ENCODE measurements at regions not wholly inside any gene's neighbourhood (a gene's known extent, or its start where the extent isn't known, plus 50 kb on each side); places are given as distances from the start of the nearest gene placed in this dataset.

GRCh38 chrY:15162211-15162610, 637.9 kb downstream of the NLGN4Y start:
- H3K27ac Mint-ChIP-seq: no peak overlapping the region
- no peaks in the 10 kb centered on the region for H3K27me3 Mint-ChIP-seq
- no peak for ATAC-seq
- no peaks in the 10 kb centered on the region for H3K4me1 Mint-ChIP-seq
- no peaks in the 10 kb centered on the region for H3K9me3 Mint-ChIP-seq
- H3K36me3 Mint-ChIP-seq (ENCODE audit: low read depth): no peaks in the 10 kb centered on the region
- no peak overlapping the region for H3K4me3 Mint-ChIP-seq
- no peak for DNase-seq

GRCh38 chrY:15179890-15180289, 655.6 kb downstream of the NLGN4Y start:
- H3K4me3 Mint-ChIP-seq: no peak overlapping the region
- H3K4me1 Mint-ChIP-seq: no peaks in the 10 kb centered on the region
- DNase-seq (no peak), ATAC-seq (no peak)
- H3K27ac Mint-ChIP-seq: no peak overlapping the region
- H3K36me3 Mint-ChIP-seq (ENCODE audit: low read depth): no peaks in the 10 kb centered on the region
- no peaks in the 10 kb centered on the region for H3K9me3 Mint-ChIP-seq
- H3K27me3 Mint-ChIP-seq: no peaks in the 10 kb centered on the region

GRCh38 chrY:15229056-15229455, 704.7 kb downstream of the NLGN4Y start:
- ATAC-seq: no peak
- no peak for DNase-seq
- no peaks in the 10 kb centered on the region for H3K4me1 Mint-ChIP-seq
- no peak overlapping the region for H3K27ac Mint-ChIP-seq
- no peak overlapping the region for H3K4me3 Mint-ChIP-seq
- H3K9me3 Mint-ChIP-seq: peaks cover 9% of the 10 kb centered on the region
- no peaks in the 10 kb centered on the region for H3K36me3 Mint-ChIP-seq (ENCODE audit: low read depth)
- H3K27me3 Mint-ChIP-seq: peaks cover 1% of the 10 kb centered on the region

GRCh38 chrY:15239596-15240132, 715.3 kb downstream of the NLGN4Y start:
- Mint-ChIP-seq H3K27ac (no peak overlapping the region), H3K36me3 (ENCODE audit: low read depth) (no peaks in the 10 kb centered on the region), H3K9me3 (no peaks in the 10 kb centered on the region), H3K4me3 (no peak overlapping the region), H3K4me1 (no peaks in the 10 kb centered on the region), H3K27me3 (no peaks in the 10 kb centered on the region)
- no peak for DNase-seq
- no peak for ATAC-seq

GRCh38 chrY:15259286-15259685, 735.0 kb downstream of the NLGN4Y start:
- no peak overlapping the region for H3K4me3 Mint-ChIP-seq
- no peaks in the 10 kb centered on the region for H3K4me1 Mint-ChIP-seq
- no peaks in the 10 kb centered on the region for H3K27me3 Mint-ChIP-seq
- no peak overlapping the region for H3K27ac Mint-ChIP-seq
- H3K9me3 Mint-ChIP-seq: no peaks in the 10 kb centered on the region
- no peak for DNase-seq
- H3K36me3 Mint-ChIP-seq (ENCODE audit: low read depth): no peaks in the 10 kb centered on the region
- ATAC-seq: no peak

GRCh38 chrY:15286572-15286971, 762.2 kb downstream of the NLGN4Y start:
- Mint-ChIP-seq H3K4me3 (no peak overlapping the region), H3K27ac (no peak overlapping the region), H3K9me3 (no peaks in the 10 kb centered on the region), H3K4me1 (no peaks in the 10 kb centered on the region), H3K36me3 (ENCODE audit: low read depth) (no peaks in the 10 kb centered on the region), H3K27me3 (no peaks in the 10 kb centered on the region)
- DNase-seq (no peak), ATAC-seq (no peak)

GRCh38 chrY:15289821-15290220, 765.5 kb downstream of the NLGN4Y start:
- H3K27ac Mint-ChIP-seq: no peak overlapping the region
- H3K4me3 Mint-ChIP-seq: no peak overlapping the region
- H3K9me3 Mint-ChIP-seq: no peaks in the 10 kb centered on the region
- no peaks in the 10 kb centered on the region for H3K27me3 Mint-ChIP-seq
- no peaks in the 10 kb centered on the region for H3K4me1 Mint-ChIP-seq
- ATAC-seq (no peak), DNase-seq (no peak)
- no peaks in the 10 kb centered on the region for H3K36me3 Mint-ChIP-seq (ENCODE audit: low read depth)

- no peaks in the 10 kb centered on the region for H3K36me3 Mint-ChIP-seq (ENCODE audit: low read depth)
- ATAC-seq: no peak
- H3K4me1 Mint-ChIP-seq: no peaks in the 10 kb centered on the region
- H3K27ac Mint-ChIP-seq: no peak overlapping the region
- no peak overlapping the region for H3K4me3 Mint-ChIP-seq
- DNase-seq: no peak
- H3K27me3 Mint-ChIP-seq: no peaks in the 10 kb centered on the region
- no peaks in the 10 kb centered on the region for H3K9me3 Mint-ChIP-seq
Observed at GRCh38 chrY:15292881-15293280, 768.6 kb downstream of the NLGN4Y start.

- DNase-seq: no peak
- Mint-ChIP-seq H3K4me3 (no peak overlapping the region), H3K27me3 (no peaks in the 10 kb centered on the region), H3K4me1 (no peaks in the 10 kb centered on the region), H3K36me3 (ENCODE audit: low read depth) (no peaks in the 10 kb centered on the region), H3K9me3 (no peaks in the 10 kb centered on the region), H3K27ac (no peak overlapping the region)
- ATAC-seq: no peak
Observed at GRCh38 chrY:15301879-15302278, 777.5 kb downstream of the NLGN4Y start.

- Mint-ChIP-seq H3K36me3 (ENCODE audit: low read depth) (no peaks in the 10 kb centered on the region), H3K9me3 (peaks cover 5% of the 10 kb centered on the region), H3K4me1 (no peaks in the 10 kb centered on the region), H3K27ac (no peak overlapping the region), H3K27me3 (no peaks in the 10 kb centered on the region), H3K4me3 (no peak overlapping the region)
- no peak for DNase-seq
- ATAC-seq: no peak
Observed at GRCh38 chrY:15312166-15312565, 787.8 kb downstream of the NLGN4Y start.

- peaks cover 4% of the 10 kb centered on the region for H3K4me1 Mint-ChIP-seq
- ATAC-seq (no peak), DNase-seq (no peak)
- H3K9me3 Mint-ChIP-seq: no peaks in the 10 kb centered on the region
- no peak overlapping the region for H3K27ac Mint-ChIP-seq
- H3K27me3 Mint-ChIP-seq: peaks cover 3% of the 10 kb centered on the region
- H3K36me3 Mint-ChIP-seq (ENCODE audit: low read depth): no peaks in the 10 kb centered on the region
- no peak overlapping the region for H3K4me3 Mint-ChIP-seq
Observed at GRCh38 chrY:15324189-15324588, 799.9 kb downstream of the NLGN4Y start.

- H3K4me1 Mint-ChIP-seq: peaks cover 4% of the 10 kb centered on the region
- no peak for DNase-seq
- ATAC-seq: no peak
- no peaks in the 10 kb centered on the region for H3K36me3 Mint-ChIP-seq (ENCODE audit: low read depth)
- no peaks in the 10 kb centered on the region for H3K9me3 Mint-ChIP-seq
- H3K27ac Mint-ChIP-seq: no peak overlapping the region
- H3K27me3 Mint-ChIP-seq: peaks cover 2% of the 10 kb centered on the region
- H3K4me3 Mint-ChIP-seq: no peak overlapping the region
Observed at GRCh38 chrY:15325201-15325600, 800.9 kb downstream of the NLGN4Y start.

- no peak for ATAC-seq
- H3K4me3 Mint-ChIP-seq: no peak overlapping the region
Observed at GRCh38 chrY:15326673-15327072, 802.3 kb downstream of the NLGN4Y start.

GRCh38 chrY:15328848-15329247, 804.5 kb downstream of the NLGN4Y start:
- Mint-ChIP-seq H3K9me3 (no peaks in the 10 kb centered on the region), H3K27ac (no peak overlapping the region), H3K27me3 (peaks cover 2% of the 10 kb centered on the region), H3K36me3 (ENCODE audit: low read depth) (no peaks in the 10 kb centered on the region), H3K4me3 (no peak overlapping the region), H3K4me1 (peaks cover 4% of the 10 kb centered on the region)
- ATAC-seq (no peak), DNase-seq (no peak)

More at GRCh38 chrY:15326673-15327072, 802.3 kb downstream of the NLGN4Y start:
- peaks cover 4% of the 10 kb centered on the region for H3K4me1 Mint-ChIP-seq
- H3K27me3 Mint-ChIP-seq: peaks cover 2% of the 10 kb centered on the region
- H3K27ac Mint-ChIP-seq: no peak overlapping the region
- H3K36me3 Mint-ChIP-seq (ENCODE audit: low read depth): no peaks in the 10 kb centered on the region
- DNase-seq: no peak
- no peaks in the 10 kb centered on the region for H3K9me3 Mint-ChIP-seq

GRCh38 chrY:15343522-15343921, 819.2 kb downstream of the NLGN4Y start:
- no peak for DNase-seq
- no peak for ATAC-seq
- no peak overlapping the region for H3K27ac Mint-ChIP-seq
- no peak overlapping the region for H3K4me3 Mint-ChIP-seq
- no peaks in the 10 kb centered on the region for H3K36me3 Mint-ChIP-seq (ENCODE audit: low read depth)
- H3K9me3 Mint-ChIP-seq: peaks cover 9% of the 10 kb centered on the region
- no peaks in the 10 kb centered on the region for H3K27me3 Mint-ChIP-seq
- no peaks in the 10 kb centered on the region for H3K4me1 Mint-ChIP-seq

GRCh38 chrY:15345471-15346155, 821.3 kb downstream of the NLGN4Y start:
- no peak for ATAC-seq
- Mint-ChIP-seq H3K36me3 (ENCODE audit: low read depth) (no peaks in the 10 kb centered on the region), H3K9me3 (peaks cover 4% of the 10 kb centered on the region), H3K4me1 (no peaks in the 10 kb centered on the region), H3K4me3 (no peak overlapping the region), H3K27me3 (no peaks in the 10 kb centered on the region), H3K27ac (no peak overlapping the region)
- DNase-seq: no peak

Measured in activated naive CD8-positive, alpha-beta T cell treated with anti-CD3 and anti-CD28 coated beads, Interleukin-2, amount 50 U/mL, for 24 hours (primary cell).